Natural killer cell (primary cell): ENCODE measurements at regions not wholly inside any gene's neighbourhood (a gene's known extent, or its start where the extent isn't known, plus 50 kb on each side); places are given as distances from the start of the nearest gene placed in this dataset.

Source experiments
- ATAC-seq, 3 donors: fragments of 150-1000 bp in 2 of 3; fragments of 200-7000 bp in 1 of 3; cut with Tn5 transposase; 1 replicate in 1 of 3; 2 replicates in 2 of 3; pipeline ENCODE4 v1.10.0; 2021; ENCODE audit warnings: mild to moderate bottlenecking in 2 of 3, moderate library complexity in 2 of 3
- DNase-seq, 2 donors: peaks; one replicate each; pipeline versions ENCODE4 v3.0.0 to v3.0.0-alpha.2; 2013 to 2021; ENCODE audit warnings: mixed read lengths in 1 of 2
- H3K27ac ChIP-seq: one replicate; pipeline ENCODE4 v1.5.1; 2013; ENCODE audit warnings: mild to moderate bottlenecking, low read length
- H3K27me3 ChIP-seq: one replicate; pipeline ENCODE4 v1.6.1; 2013; ENCODE audit warnings: low read length; ENCODE audit not compliant: control insufficient read depth, insufficient read depth
- H3K36me3 ChIP-seq: one replicate; pipeline ENCODE4 v1.6.1; 2013; ENCODE audit warnings: low read length; ENCODE audit not compliant: control insufficient read depth, insufficient read depth
- H3K4me1 ChIP-seq: one replicate; pipeline ENCODE4 v1.6.1; 2013; ENCODE audit warnings: low read length; ENCODE audit not compliant: control insufficient read depth, insufficient read depth
- H3K4me3 ChIP-seq: one replicate; pipeline ENCODE4 v1.5.1; 2013; ENCODE audit warnings: low read length
- H3K9me3 ChIP-seq: one replicate; pipeline ENCODE4 v1.6.1; 2013; ENCODE audit warnings: low read length; ENCODE audit not compliant: control insufficient read depth, insufficient read depth
- H3K27ac Mint-ChIP-seq, 2 donors: one replicate each; pipeline ENCODE4 v1.8.0; 2022; ENCODE audit warnings: mild to moderate bottlenecking in 2 of 2, mixed read lengths in 2 of 2, moderate library complexity in 1 of 2
- H3K27me3 Mint-ChIP-seq, 2 donors: one replicate each; pipeline ENCODE4 v1.8.0; 2022; ENCODE audit warnings: low read depth in 2 of 2, mixed read lengths in 2 of 2
- H3K36me3 Mint-ChIP-seq: one replicate; pipeline ENCODE4 v1.8.0; 2022; ENCODE audit warnings: mixed read lengths
- H3K4me1 Mint-ChIP-seq, 2 donors: one replicate each; pipeline ENCODE4 v1.8.0; 2022; ENCODE audit warnings: mixed read lengths in 2 of 2
- H3K4me3 Mint-ChIP-seq: one replicate; pipeline ENCODE4 v1.8.0; 2022; ENCODE audit warnings: mild to moderate bottlenecking, moderate library complexity, mixed read lengths
- H3K9me3 Mint-ChIP-seq, 2 donors: one replicate each; pipeline ENCODE4 v1.8.0; 2022; ENCODE audit warnings: mixed read lengths in 2 of 2
- CTCF ChIP-seq: fragments of 200-600 bp; IDR thresholded peaks from one replicate; pipeline ENCODE4 v1.8.0; 2022; ENCODE audit warnings: antibody characterized with exemption
- WGBS: methylation state at CpG from one replicate; pipeline ENCODE4 v1.1.7; 2013; ENCODE audit warnings: missing lambda C conversion rate; ENCODE audit not compliant: insufficient coverage; 5-methylcytosine and 5-hydroxymethylcytosine counted together
- intact Hi-C: fragments of 100-400 bp; cut with micrococcal nuclease; formaldehyde crosslinking; loops from one replicate; pipeline ENCODE4 v1.14.2; 2022

- no peaks in the 10 kb centered on the region for H3K27me3 ChIP-seq
These were observed 150.6 kb downstream of the SI start for GRCh38 chr3:164927728-164928127.

GRCh38 chr3:164918905-164919304 lies 159.4 kb downstream of the SI start:
- H3K27ac Mint-ChIP-seq, result no peak overlapping the region
- ATAC-seq, result no peak
- H3K4me1 Mint-ChIP-seq, result no peaks in the 10 kb centered on the region
- WGBS, result 43% methylated on average over 2 of the region's 2 CpGs
- intact Hi-C loops, result no loop called here
- TF ChIP-seq CTCF, result no peak
- Histone ChIP-seq H3K27ac (no peak overlapping the region), H3K9me3 (no peaks in the 10 kb centered on the region), H3K4me3 (no peak overlapping the region), H3K27me3 (no peaks in the 10 kb centered on the region), H3K4me1 (no peaks in the 10 kb centered on the region), H3K36me3 (no peaks in the 10 kb centered on the region)
- no peak overlapping the region for H3K4me3 Mint-ChIP-seq
- no peaks in the 10 kb centered on the region for H3K36me3 Mint-ChIP-seq
- no peaks in the 10 kb centered on the region for H3K27me3 Mint-ChIP-seq
- peaks cover 11 to 17% of the 10 kb centered on the region in 2 donors for H3K9me3 Mint-ChIP-seq
- no peak for DNase-seq

More at GRCh38 chr3:164927728-164928127, 150.6 kb downstream of the SI start:
- Mint-ChIP-seq H3K27me3 (no peaks in the 10 kb centered on the region), H3K9me3 (peaks cover 17 to 29% of the 10 kb centered on the region in 2 donors), H3K27ac (no peak overlapping the region), H3K4me1 (no peaks in the 10 kb centered on the region), H3K36me3 (peaks cover 23% of the 10 kb centered on the region), H3K4me3 (no peak overlapping the region)
- Histone ChIP-seq H3K36me3 (no peaks in the 10 kb centered on the region), H3K4me3 (no peak overlapping the region), H3K4me1 (no peaks in the 10 kb centered on the region), H3K27ac (no peak overlapping the region), H3K9me3 (peaks cover 14% of the 10 kb centered on the region)
- intact Hi-C loops, result no loop called here
- 89% methylated on average over 5 of the region's 5 CpGs for WGBS
- no peak for TF ChIP-seq CTCF
- no peak for DNase-seq
- no peak for ATAC-seq

GRCh38 chr3:164912916-164913315 lies 165.4 kb downstream of the SI start:
- no peaks in the 10 kb centered on the region for H3K27me3 Mint-ChIP-seq
- H3K4me1 ChIP-seq, result no peaks in the 10 kb centered on the region
- ATAC-seq (no peak), DNase-seq (no peak)
- TF ChIP-seq CTCF, result no peak
- H3K27ac ChIP-seq, result no peak overlapping the region
- H3K36me3 ChIP-seq, result no peaks in the 10 kb centered on the region
- intact Hi-C loops, result no loop called here
- H3K27me3 ChIP-seq, result no peaks in the 10 kb centered on the region
- peaks cover 7% of the 10 kb centered on the region for H3K36me3 Mint-ChIP-seq
- H3K9me3 Mint-ChIP-seq, result peaks cover 13 to 17% of the 10 kb centered on the region in 2 donors
- H3K4me3 Mint-ChIP-seq, result no peak overlapping the region
- no peaks in the 10 kb centered on the region for H3K4me1 Mint-ChIP-seq
- no peak overlapping the region for H3K27ac Mint-ChIP-seq
- WGBS, result 86% methylated on average over 2 of the region's 2 CpGs
- no peak overlapping the region for H3K4me3 ChIP-seq
- peaks cover 7% of the 10 kb centered on the region for H3K9me3 ChIP-seq

GRCh38 chr3:164903820-164904451 lies 174.4 kb downstream of the SI start:
- Histone ChIP-seq H3K9me3 (no peaks in the 10 kb centered on the region), H3K27ac (no peak overlapping the region), H3K4me1 (no peaks in the 10 kb centered on the region), H3K36me3 (no peaks in the 10 kb centered on the region), H3K27me3 (no peaks in the 10 kb centered on the region), H3K4me3 (no peak overlapping the region)
- Mint-ChIP-seq H3K4me3 (no peak overlapping the region), H3K36me3 (peaks cover 14% of the 10 kb centered on the region), H3K27ac (no peak overlapping the region), H3K9me3 (peaks cover 9 to 16% of the 10 kb centered on the region in 2 donors), H3K4me1 (no peaks in the 10 kb centered on the region), H3K27me3 (no peaks in the 10 kb centered on the region)
- WGBS, result 81% methylated on average over 5 of the region's 5 CpGs
- ATAC-seq (no peak), DNase-seq (no peak)
- no peak for TF ChIP-seq CTCF
- intact Hi-C loops, result no loop called here
